A549 (cell line): ENCODE measurements at regions not wholly inside any gene's neighbourhood (a gene's known extent, or its start where the extent isn't known, plus 50 kb on each side); places are given as distances from the start of the nearest gene placed in this dataset.

Source experiments
- EHMT2 ChIP-seq: fragments of 200-600 bp; sonication (generic); IDR thresholded peaks from 2 replicates; pipeline ENCODE4 v1.6.1; 2016; ENCODE audit warnings: antibody characterized with exemption, low read depth, mild to moderate bottlenecking, moderate library complexity
- EP300 ChIP-seq, 2 experiments: fragments of >200 bp; sonication (Bioruptor Twin); formaldehyde crosslinking; IDR thresholded peaks; 2 replicates in 1 of 2; 3 replicates in 1 of 2; pipeline ENCODE4 v1.6.1; 2016 to 2017
- ESRRA ChIP-seq: fragments of 150-350 bp; IDR thresholded peaks from 2 replicates; pipeline ENCODE4 v1.6.1; 2014; ENCODE audit warnings: mild to moderate bottlenecking, low read length, borderline replicate concordance
- KDM5A ChIP-seq: fragments of 200-600 bp; sonication (generic); IDR thresholded peaks from 2 replicates; pipeline ENCODE4 v1.6.1; 2016; ENCODE audit warnings: antibody characterized with exemption, mild to moderate bottlenecking
- NPAS2 ChIP-seq: fragments of 250-450 bp; sonication (Bioruptor Pico); IDR thresholded peaks from 2 replicates; pipeline ENCODE4 v1.8.0; 2022; ENCODE audit warnings: mild to moderate bottlenecking, moderate library complexity, borderline replicate concordance
- POLR2A ChIP-seq: IDR thresholded peaks from 2 replicates; pipeline ENCODE4 v1.6.1; 2012; ENCODE audit warnings: mild to moderate bottlenecking, low read length
- SMC3 ChIP-seq: fragments of >200 bp; sonication (Bioruptor Twin); formaldehyde crosslinking; IDR thresholded peaks from 3 replicates; pipeline ENCODE4 v1.6.1; 2018; ENCODE audit warnings: inconsistent platforms
- TF ChIP-seq, protein P1 (sequence below): IDR thresholded peaks from 2 replicates; pipeline ENCODE4 v1.6.1; 2012
- TF ChIP-seq, protein P2 (sequence below): fragments of 450-650 bp; IDR thresholded peaks from 2 replicates; pipeline ENCODE4 v1.6.1; 2014; ENCODE audit warnings: antibody characterized with exemption
- TF ChIP-seq, protein P3 (sequence below): fragments of >200 bp; sonication (Bioruptor Twin); formaldehyde crosslinking; IDR thresholded peaks from 3 replicates; pipeline ENCODE4 v1.5.1; 2016

DNA sequence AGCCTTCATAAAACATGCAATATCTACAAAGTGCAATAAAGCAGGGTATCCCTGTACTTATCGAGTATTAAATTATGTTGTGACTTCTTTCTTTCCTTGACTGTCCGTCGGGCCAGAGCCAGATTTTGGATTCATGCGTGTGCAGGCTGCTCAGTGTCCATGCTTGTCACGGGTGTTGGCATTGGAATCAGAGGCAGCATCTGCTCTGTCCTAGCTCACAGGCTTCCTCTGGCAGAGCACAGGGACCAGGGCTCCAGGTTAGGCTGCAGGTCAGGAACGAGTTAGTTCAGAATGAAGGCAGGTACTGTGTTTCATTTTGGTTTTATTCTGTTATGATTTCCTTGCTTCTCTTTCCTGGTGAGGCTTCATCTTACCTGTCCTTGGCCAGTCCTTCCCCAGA lies 249.8 kb downstream of the AUH start:
- no peak for TF ChIP-seq EHMT2
- TF ChIP-seq, protein P1, sequence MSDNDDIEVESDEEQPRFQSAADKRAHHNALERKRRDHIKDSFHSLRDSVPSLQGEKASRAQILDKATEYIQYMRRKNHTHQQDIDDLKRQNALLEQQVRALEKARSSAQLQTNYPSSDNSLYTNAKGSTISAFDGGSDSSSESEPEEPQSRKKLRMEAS = no peak
- TF ChIP-seq KDM5A = no peak
- TF ChIP-seq SMC3 = no peak
- no peak for TF ChIP-seq NPAS2 (CRISPR knock-in tag)
- TF ChIP-seq, protein P2, sequence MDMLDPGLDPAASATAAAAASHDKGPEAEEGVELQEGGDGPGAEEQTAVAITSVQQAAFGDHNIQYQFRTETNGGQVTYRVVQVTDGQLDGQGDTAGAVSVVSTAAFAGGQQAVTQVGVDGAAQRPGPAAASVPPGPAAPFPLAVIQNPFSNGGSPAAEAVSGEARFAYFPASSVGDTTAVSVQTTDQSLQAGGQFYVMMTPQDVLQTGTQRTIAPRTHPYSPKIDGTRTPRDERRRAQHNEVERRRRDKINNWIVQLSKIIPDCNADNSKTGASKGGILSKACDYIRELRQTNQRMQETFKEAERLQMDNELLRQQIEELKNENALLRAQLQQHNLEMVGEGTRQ = no peak
- TF ChIP-seq EP300 (IDR thresholded peaks at IDR 0.05) = no peak
- no peak for TF ChIP-seq POLR2A
- TF ChIP-seq ESRRA = no peak
- TF ChIP-seq, protein P3, sequence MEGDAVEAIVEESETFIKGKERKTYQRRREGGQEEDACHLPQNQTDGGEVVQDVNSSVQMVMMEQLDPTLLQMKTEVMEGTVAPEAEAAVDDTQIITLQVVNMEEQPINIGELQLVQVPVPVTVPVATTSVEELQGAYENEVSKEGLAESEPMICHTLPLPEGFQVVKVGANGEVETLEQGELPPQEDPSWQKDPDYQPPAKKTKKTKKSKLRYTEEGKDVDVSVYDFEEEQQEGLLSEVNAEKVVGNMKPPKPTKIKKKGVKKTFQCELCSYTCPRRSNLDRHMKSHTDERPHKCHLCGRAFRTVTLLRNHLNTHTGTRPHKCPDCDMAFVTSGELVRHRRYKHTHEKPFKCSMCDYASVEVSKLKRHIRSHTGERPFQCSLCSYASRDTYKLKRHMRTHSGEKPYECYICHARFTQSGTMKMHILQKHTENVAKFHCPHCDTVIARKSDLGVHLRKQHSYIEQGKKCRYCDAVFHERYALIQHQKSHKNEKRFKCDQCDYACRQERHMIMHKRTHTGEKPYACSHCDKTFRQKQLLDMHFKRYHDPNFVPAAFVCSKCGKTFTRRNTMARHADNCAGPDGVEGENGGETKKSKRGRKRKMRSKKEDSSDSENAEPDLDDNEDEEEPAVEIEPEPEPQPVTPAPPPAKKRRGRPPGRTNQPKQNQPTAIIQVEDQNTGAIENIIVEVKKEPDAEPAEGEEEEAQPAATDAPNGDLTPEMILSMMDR = no peak
